NCI-H1092 (cell line): ENCODE measurements at regions not wholly inside any gene's neighbourhood (a gene's known extent, or its start where the extent isn't known, plus 50 kb on each side); places are given as distances from the start of the nearest gene placed in this dataset.

Experiments
- DNase-seq: peaks from one replicate; lab custom pipeline; 2025; lab: John Stamatoyannopoulos, UW

GRCh38 chr5:163357636-163358035, 79.8 kb upstream of the CCNG1 start:
- DNase-seq = no peak

- DNase-seq = no peak
Observed at GRCh38 chr5:163360656-163361055, 76.7 kb upstream of the CCNG1 start.

- DNase-seq = no peak
Observed at GRCh38 chr5:163361450-163361849, 75.9 kb upstream of the CCNG1 start.

GRCh38 chr5:163362840-163363371, 74.5 kb upstream of the CCNG1 start:
- DNase-seq = no peak

- no peak for DNase-seq
Observed at GRCh38 chr5:163363389-163363788, 74.0 kb upstream of the CCNG1 start.

- DNase-seq = no peak
Observed at GRCh38 chr5:163366757-163367156, 70.6 kb upstream of the CCNG1 start.

GRCh38 chr5:163369776-163370385, 67.5 kb upstream of the CCNG1 start:
- no peak for DNase-seq

GRCh38 chr5:163373436-163374084, 63.8 kb upstream of the CCNG1 start:
- no peak for DNase-seq

- no peak for DNase-seq
Observed at GRCh38 chr5:163377982-163378381, 59.4 kb upstream of the CCNG1 start.

GRCh38 chr5:163379298-163380155, 57.9 kb upstream of the CCNG1 start:
- DNase-seq = no peak

- DNase-seq = no peak
Observed at GRCh38 chr5:163381832-163382231, 55.6 kb upstream of the CCNG1 start.

GRCh38 chr5:163383754-163384153, 53.6 kb upstream of the CCNG1 start:
- no peak for DNase-seq

- no peak for DNase-seq
Observed at GRCh38 chr5:163384669-163385068, 52.7 kb upstream of the CCNG1 start.

- no peak for DNase-seq
Observed at GRCh38 chr5:163385271-163385670, 52.1 kb upstream of the CCNG1 start.

- DNase-seq = no peak
Observed at GRCh38 chr5:163385824-163386223, 51.6 kb upstream of the CCNG1 start.

- no peak for DNase-seq
Observed at GRCh38 chr5:163386352-163386751, 51.0 kb upstream of the CCNG1 start.

GRCh38 chr5:163387589-163388343, 49.6 kb upstream of the CCNG1 start:
- no peak for DNase-seq
